SU-DHL-6 (cell line): ENCODE measurements at regions not wholly inside any gene's neighbourhood (a gene's known extent, or its start where the extent isn't known, plus 50 kb on each side); places are given as distances from the start of the nearest gene placed in this dataset.

Source experiments
- H2AFZ ChIP-seq: fragments of 200-600 bp; sonication (generic); 2 replicates; pipeline ENCODE4 v1.6.1; 2014; ENCODE audit warnings: low read depth, mild to moderate bottlenecking, moderate library complexity, mixed read lengths, antibody characterized with exemption, low read length; ENCODE audit not compliant: severe bottlenecking
- H3F3A ChIP-seq: fragments of 200-600 bp; shearing (Covaris generic); 2 replicates; pipeline ENCODE4 v1.6.0; 2016; ENCODE audit warnings: antibody characterized with exemption, mild to moderate bottlenecking; ENCODE audit not compliant: insufficient read depth
- H3K27ac ChIP-seq: fragments of 200-600 bp; sonication (generic); 2 replicates; pipeline ENCODE4 v1.5.1; 2016; ENCODE audit warnings: low read depth, mild to moderate bottlenecking, low read length, moderate library complexity, mixed read lengths
- H3K27me3 ChIP-seq: fragments of 200-600 bp; sonication (generic), shearing (Covaris generic); 2 replicates; pipeline ENCODE4 v1.6.0; 2014; ENCODE audit warnings: mild to moderate bottlenecking, low read length
- H3K36me3 ChIP-seq: fragments of 200-600 bp; sonication (generic); 2 replicates; pipeline ENCODE4 v1.6.1; 2014; ENCODE audit warnings: mild to moderate bottlenecking, low read length, mixed read lengths
- H3K4me2 ChIP-seq: fragments of 300-600, 200-600 bp; shearing (Covaris generic), sonication (generic); 2 replicates; pipeline ENCODE4 v1.6.0; 2014; ENCODE audit warnings: low read length, low read depth, mild to moderate bottlenecking; ENCODE audit not compliant: poor library complexity, severe bottlenecking
- H3K4me3 ChIP-seq: fragments of 200-600 bp; sonication (generic); 2 replicates; pipeline ENCODE4 v1.5.1; 2014; ENCODE audit warnings: antibody characterized with exemption, low read length, mild to moderate bottlenecking, mixed read lengths; ENCODE audit not compliant: insufficient read depth, poor library complexity, severe bottlenecking
- H3K79me2 ChIP-seq: fragments of 200-600 bp; sonication (generic); 2 replicates; pipeline ENCODE4 v1.6.1; 2014; ENCODE audit warnings: mild to moderate bottlenecking, low read length, moderate library complexity; ENCODE audit not compliant: insufficient read depth
- H3K9ac ChIP-seq: fragments of 200-600 bp; sonication (generic); 2 replicates; pipeline ENCODE4 v1.7.0; 2014; ENCODE audit warnings: mild to moderate bottlenecking, low read length
- H3K9me2 ChIP-seq: fragments of 200-600 bp; sonication (generic); replicated peaks from 2 replicates; pipeline ENCODE4 v1.6.1; 2014; ENCODE audit warnings: low read length; ENCODE audit not compliant: insufficient read depth
- H3K9me3 ChIP-seq: fragments of 200-600 bp; sonication (generic); 2 replicates; pipeline ENCODE4 v1.6.1; 2014; ENCODE audit warnings: low read length, mixed read lengths; ENCODE audit not compliant: insufficient read depth
- H4K20me1 ChIP-seq: fragments of 200-600 bp; sonication (generic); 2 replicates; pipeline ENCODE4 v1.6.1; 2014; ENCODE audit warnings: low read depth, mild to moderate bottlenecking, antibody characterized with exemption, low read length, moderate library complexity, mixed read lengths
- EZH2phosphoT487 ChIP-seq: fragments of 200-600 bp; sonication (generic), shearing (Covaris generic); conservative IDR thresholded peaks from 2 replicates; pipeline ENCODE4 v1.6.1; 2018; ENCODE audit warnings: mild to moderate bottlenecking, antibody characterized with exemption, low read length, moderate library complexity, mixed read lengths
- TF ChIP-seq, protein P1 (sequence below): fragments of 200-600 bp; sonication (generic); IDR thresholded peaks from one replicate; pipeline ENCODE4 v1.5.1; 2017; ENCODE audit warnings: antibody characterized with exemption, mild to moderate bottlenecking, low read length, moderate library complexity; ENCODE audit not compliant: insufficient read depth, poor library complexity, severe bottlenecking

DNA sequence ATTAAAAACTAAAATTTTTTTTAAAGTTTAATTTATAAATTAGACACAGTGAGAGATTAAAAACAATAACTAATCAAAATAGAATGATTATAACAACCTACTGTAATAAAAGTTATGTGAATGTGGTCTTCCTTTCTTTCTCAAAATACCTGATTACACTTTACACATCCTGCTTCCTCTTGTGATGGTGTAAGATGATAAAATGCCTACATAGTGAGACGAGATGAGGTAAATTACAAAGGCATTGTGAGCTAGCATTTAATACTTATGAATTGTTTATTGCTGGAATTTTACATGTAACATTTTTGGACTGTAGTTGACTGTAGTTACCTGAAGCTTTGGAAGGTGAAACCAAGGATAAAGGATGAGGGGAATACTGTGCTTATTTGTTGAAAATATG, 94.2 kb upstream of the CLEC14A start:
- Histone ChIP-seq H2AFZ (no peak overlapping the region), H3F3A (no peaks in the 10 kb centered on the region), H3K27ac (no peak overlapping the region), H3K4me3 (no peak overlapping the region), H3K79me2 (no peaks in the 10 kb centered on the region), H4K20me1 (no peaks in the 10 kb centered on the region), H3K9me2 (no peaks in the 10 kb centered on the region; the same call in 1 of the 2 replicates), H3K9me3 (no peaks in the 10 kb centered on the region; the same call in 1 of the 2 replicates), H3K4me2 (no peak overlapping the region), H3K27me3 (no peaks in the 10 kb centered on the region), H3K36me3 (no peaks in the 10 kb centered on the region), H3K9ac (no peak overlapping the region)
- no peak for TF ChIP-seq EZH2phosphoT487
- TF ChIP-seq, protein P1, sequence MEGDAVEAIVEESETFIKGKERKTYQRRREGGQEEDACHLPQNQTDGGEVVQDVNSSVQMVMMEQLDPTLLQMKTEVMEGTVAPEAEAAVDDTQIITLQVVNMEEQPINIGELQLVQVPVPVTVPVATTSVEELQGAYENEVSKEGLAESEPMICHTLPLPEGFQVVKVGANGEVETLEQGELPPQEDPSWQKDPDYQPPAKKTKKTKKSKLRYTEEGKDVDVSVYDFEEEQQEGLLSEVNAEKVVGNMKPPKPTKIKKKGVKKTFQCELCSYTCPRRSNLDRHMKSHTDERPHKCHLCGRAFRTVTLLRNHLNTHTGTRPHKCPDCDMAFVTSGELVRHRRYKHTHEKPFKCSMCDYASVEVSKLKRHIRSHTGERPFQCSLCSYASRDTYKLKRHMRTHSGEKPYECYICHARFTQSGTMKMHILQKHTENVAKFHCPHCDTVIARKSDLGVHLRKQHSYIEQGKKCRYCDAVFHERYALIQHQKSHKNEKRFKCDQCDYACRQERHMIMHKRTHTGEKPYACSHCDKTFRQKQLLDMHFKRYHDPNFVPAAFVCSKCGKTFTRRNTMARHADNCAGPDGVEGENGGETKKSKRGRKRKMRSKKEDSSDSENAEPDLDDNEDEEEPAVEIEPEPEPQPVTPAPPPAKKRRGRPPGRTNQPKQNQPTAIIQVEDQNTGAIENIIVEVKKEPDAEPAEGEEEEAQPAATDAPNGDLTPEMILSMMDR = no peak

GRCh38 chr14:38342803-38343202, 86.9 kb upstream of the CLEC14A start:
- Histone ChIP-seq H3K9ac (no peak overlapping the region), H2AFZ (no peak overlapping the region), H3K4me3 (no peak overlapping the region), H4K20me1 (no peaks in the 10 kb centered on the region), H3K4me2 (no peak overlapping the region), H3K79me2 (no peaks in the 10 kb centered on the region), H3K9me3 (no peaks in the 10 kb centered on the region; the same call in 1 of the 2 replicates), H3K9me2 (no peaks in the 10 kb centered on the region), H3K27me3 (no peaks in the 10 kb centered on the region), H3K27ac (no peak overlapping the region), H3F3A (no peaks in the 10 kb centered on the region), H3K36me3 (no peaks in the 10 kb centered on the region)
- TF ChIP-seq EZH2phosphoT487 = no peak
- TF ChIP-seq, protein P1 = no peak

DNA sequence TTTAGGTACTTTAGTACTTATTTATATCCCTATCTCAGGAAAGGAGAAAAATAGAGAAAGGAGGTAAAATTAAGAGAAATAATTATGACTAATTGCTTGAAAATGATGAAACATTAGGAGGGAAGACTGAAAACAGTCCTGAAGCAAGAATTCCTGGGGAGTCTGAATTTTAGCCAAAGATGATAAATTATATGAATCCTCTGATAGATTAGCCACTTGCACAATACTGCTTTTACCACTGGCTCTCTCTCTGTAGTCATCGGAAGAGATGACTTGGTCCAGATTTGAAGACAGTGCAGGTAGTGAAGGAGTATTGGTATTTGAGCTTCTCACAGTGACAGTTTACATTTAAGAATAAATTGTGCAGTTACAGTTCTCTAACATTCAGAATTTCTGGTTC, 83.8 kb upstream of the CLEC14A start:
- H4K20me1 ChIP-seq = no peaks in the 10 kb centered on the region
- no peak overlapping the region for H3K27ac ChIP-seq
- no peaks in the 10 kb centered on the region for H3K79me2 ChIP-seq
- no peak overlapping the region for H3K4me2 ChIP-seq
- H2AFZ ChIP-seq = no peak overlapping the region
- no peaks in the 10 kb centered on the region for H3K36me3 ChIP-seq
- no peak overlapping the region for H3K9ac ChIP-seq
- no peaks in the 10 kb centered on the region for H3F3A ChIP-seq
- no peaks in the 10 kb centered on the region for H3K27me3 ChIP-seq
- H3K4me3 ChIP-seq = no peak overlapping the region
- TF ChIP-seq, protein P1 = no peak
- TF ChIP-seq EZH2phosphoT487 = no peak
- no peaks in the 10 kb centered on the region for H3K9me2 ChIP-seq
- H3K9me3 ChIP-seq = no peaks in the 10 kb centered on the region
